ENCODE measurements at regions not wholly inside any gene's neighbourhood (a gene's known extent, or its start where the extent isn't known, plus 50 kb on each side); places are given as distances from the start of the nearest gene placed in this dataset.
"Not testable (repeated sequence)": the region's sequence is repeated elsewhere in the genome, so short reads cannot be mapped to it uniquely, and the experiment has no call there.

GRCh38 chr3:72069543-72069942, 284.6 kb upstream of the PROK2 start:
- DNase-seq = no peak

DNA sequence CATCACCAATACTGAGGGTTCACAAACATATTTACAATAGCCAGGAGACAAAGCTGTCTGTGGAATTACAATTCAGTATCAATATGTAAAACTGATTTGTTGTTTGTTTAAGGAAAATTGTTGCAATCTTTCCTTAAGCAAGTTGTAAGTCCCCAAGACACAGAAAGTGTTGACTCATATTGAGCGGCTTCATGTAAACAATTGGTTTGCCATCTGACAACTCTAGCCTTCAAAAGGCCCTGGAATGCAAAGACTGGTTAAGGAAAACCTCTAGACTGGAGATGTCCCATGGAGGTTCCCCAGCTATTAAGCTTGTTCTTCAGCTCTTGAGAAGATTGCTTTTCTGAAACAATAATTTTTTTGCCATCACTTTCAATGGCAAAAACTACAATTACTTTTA, 283.7 kb upstream of the PROK2 start:
- no peak for DNase-seq

DNA sequence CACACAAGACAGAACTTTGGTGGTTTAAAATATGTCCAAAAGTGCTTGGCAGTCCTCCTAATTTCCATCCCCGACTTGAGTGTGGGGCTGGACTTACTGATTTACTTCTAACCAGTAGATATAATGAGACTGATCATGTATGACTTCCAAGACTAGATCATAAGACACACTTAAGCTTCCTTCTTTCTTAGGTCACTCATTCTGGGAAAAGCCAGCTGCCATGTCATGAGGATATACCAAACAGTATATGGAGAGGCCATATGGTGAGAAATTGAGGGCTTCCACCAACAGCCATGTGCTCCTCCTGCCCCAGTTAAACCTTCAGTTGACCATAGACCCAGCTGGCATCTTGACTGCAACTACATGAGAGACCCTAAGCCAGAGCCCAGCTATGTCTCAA, 282.8 kb upstream of the PROK2 start:
- DNase-seq = no peak

DNA sequence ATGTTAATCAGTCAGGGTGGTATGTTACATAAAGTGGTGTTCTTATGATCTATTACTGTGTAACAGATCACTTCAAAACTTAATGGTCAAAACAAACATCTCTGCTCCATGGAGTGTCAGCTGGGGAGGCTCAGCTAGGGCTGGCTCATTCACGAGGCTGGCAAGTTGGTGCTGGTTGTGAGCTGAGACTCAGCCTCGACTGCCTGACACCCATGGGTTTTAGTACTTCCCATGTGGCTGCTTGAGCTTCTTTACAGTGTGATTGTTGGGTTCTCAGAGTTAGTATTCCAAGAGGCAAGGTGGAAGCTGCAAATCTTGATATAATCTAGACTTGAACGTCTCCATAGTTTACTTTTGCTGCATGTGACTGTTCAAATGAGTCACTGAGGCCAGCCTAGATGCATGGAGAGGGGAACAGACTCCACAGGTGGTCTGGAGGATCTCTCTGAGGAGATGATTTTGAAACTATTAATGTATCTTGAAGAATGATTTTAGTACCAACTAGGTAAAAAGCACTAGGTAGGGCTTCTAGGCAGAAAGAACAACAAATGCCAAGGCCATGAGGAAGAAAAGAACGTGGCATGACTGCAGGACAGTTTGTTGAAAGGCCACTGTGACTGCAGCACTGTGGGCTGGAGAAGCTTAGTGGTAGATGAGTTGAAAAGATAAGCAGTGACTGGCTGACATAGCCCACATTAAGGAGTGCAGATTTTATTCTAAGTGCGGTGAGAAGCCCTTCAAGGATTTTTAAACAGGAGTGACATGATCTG, 281.1 kb upstream of the PROK2 start:
- DNase-seq = no peak

- peak in 2 of 51 donors; percentile 25 to 32 for DNase-seq
These were observed 280.3 kb upstream of the PROK2 start for GRCh38 chr3:72065236-72065635.

- DNase-seq = not testable (repeated sequence)
These were observed 279.8 kb upstream of the PROK2 start for GRCh38 chr3:72064727-72065126.

GRCh38 chr3:72062017-72062416, 277.1 kb upstream of the PROK2 start:
- DNase-seq = no peak

GRCh38 chr3:72060447-72061034, 275.6 kb upstream of the PROK2 start:
- no peak for DNase-seq

- peak in 16 of 51 donors; percentile 1 to 38 (median 15) for DNase-seq
These were observed 273.6 kb upstream of the PROK2 start for GRCh38 chr3:72058493-72059081.

- no peak for DNase-seq
These were observed 270.5 kb upstream of the PROK2 start for GRCh38 chr3:72055436-72055835.

DNA sequence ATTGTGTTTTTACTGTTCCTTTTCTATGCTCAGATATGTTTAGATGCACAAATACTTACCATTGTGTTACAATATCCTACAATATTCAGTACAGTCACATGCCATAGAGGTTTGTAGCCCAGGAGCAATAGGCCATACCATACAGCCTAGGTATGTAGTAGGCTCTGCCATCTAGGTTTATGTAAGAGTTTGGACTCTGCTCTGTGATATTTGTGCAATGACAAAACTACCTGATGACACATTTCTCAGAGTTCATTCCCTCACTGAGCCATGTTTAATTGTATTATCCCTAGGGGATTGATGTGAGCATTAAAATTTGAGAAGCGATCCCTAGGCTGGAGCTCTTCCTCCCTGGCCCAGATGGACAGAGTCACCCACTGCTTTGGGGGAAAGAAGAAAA, 270.0 kb upstream of the PROK2 start:
- no peak for DNase-seq

DNA sequence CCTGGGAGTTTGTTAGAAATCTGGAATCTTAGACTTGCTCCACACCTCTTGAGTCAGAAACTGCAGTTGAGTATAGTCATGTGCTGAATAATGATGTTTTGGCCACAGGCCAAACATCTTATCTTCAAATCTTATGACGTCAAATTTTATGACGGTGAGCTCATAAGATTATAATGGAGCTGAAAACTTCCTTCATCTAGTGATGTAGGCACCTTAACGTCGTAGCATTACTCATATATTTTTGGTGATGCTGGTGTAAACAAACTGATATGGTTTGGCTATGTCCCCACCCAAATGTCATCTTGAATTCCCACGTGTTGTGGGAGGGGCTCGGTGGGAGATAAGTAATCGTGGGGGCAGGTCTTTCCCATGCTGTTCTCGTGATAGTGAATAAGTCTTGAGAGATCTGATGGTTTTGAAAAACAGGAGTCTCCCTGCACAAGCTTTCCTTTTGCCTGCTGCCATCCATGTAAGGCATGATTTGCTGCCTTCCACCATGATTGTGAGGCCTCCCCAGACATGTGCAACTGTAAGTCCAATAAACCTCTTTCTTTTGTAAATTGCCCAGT, 268.0 kb upstream of the PROK2 start:
- DNase-seq = no peak

DNA sequence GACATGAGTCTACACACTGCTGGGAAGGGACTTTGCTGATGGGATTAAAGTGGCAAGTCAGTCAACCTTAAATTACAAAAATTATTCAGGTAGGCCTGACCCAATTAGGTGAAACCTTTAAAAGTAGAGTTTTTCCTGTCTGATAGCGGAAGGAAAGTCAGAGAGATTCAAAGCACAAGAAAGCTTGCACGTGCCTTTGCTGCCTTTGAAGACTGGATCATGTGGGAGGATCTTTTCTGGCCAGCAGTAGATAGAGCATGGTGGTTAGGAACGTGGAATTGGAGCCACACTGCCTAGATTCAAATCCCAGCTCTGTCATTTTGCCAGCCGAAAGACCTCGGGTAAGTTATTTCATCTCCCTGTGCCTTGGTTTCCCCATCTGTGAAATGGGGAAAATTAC, 265.8 kb upstream of the PROK2 start:
- DNase-seq = no peak

- no peak for DNase-seq
These were observed 265.2 kb upstream of the PROK2 start for GRCh38 chr3:72050048-72050632.

GRCh38 chr3:72049300-72049699, 264.4 kb upstream of the PROK2 start:
- DNase-seq = no peak

DNA sequence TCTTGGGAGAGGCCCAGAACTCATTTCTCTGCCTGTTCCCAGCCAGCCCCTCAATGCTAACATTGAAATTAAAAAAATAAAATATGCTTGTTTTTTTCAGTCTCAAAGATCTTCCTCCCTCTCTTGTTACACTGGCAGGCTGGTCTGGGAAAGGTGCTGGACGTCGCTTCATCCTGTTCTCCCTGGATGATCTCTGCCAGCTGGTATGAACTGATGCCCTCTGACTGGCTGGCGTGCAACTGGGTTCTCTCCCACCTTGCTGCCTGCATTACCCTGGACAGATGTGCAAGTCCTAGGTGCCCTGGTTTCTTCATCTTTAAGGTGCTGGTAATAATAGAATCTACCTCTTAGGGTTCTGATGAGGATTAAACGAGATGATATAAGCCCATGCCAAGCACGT, 263.9 kb upstream of the PROK2 start:
- DNase-seq = no peak

GRCh38 chr3:72047221-72047871, 262.4 kb upstream of the PROK2 start:
- no peak for DNase-seq

DNA sequence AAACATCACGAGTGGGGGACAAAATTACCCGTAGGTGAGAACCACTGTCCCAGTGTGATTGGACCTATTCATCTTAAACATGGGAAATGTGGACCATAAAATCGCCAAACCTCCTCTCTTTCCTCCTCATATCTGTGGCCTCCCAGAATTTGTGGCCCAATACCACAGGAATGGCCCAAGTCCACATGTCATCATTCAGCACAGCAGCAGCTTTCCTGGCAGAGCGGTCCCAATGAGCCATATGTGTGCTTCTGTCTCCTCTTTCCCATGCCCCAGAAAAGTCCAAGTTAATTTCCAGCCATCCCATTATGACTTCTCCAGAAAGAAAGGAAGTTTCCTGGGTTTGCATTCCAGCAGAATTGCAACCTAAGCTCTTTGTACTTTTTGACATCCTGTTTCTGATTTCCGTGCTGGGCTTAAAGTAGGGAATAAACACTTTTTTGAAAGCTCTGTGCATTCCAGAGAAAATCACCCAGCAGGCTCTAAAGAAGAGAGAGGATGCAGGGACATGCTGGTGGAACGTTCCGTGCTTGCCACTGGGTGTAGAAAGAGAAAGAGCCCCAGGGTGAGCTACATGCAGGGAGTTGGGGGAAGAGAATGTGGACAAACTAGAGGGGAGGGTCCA, 259.4 kb upstream of the PROK2 start:
- DNase-seq = no peak

DNA sequence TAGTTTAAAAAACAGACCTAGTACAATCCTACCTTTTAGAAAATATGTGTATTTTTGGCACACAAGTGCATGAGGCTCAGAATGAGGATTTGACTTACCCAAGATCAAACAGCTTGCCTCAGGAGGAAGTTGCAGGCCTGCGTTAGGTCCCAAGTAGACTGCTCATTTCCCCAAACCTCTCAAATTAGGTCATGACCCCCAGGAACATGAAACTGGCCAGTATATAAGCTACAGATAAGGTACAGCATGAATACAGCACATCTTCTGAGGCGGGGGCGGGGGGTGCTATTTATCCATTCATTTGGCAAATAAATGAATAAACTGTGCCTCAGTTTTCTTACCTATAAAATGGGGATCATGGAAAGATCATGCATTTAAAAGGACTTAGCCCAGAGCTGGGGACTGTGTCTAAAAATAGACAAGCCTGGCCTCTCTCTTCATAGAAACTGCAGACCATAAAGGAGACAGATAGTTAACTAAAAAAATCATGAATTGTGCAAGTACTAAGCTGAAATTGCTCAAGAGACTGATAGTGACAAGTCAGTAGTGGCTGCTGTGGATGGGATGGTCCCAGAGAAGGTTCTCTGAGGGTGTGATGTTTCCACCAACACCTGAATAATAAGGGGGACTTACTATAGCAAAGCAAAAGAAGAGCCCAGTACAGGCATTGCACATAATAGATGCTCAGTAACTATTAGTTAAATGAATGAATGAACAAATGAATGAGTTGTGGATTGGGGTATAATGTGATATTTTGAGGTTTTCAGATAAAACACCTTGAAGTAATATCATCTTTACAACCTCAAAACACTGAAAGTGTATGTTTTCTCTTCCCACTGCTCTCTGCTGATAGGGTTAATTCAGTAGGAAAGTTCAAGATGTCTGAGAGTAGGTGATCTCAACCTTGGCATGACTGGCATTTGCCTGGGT, 258.5 kb upstream of the PROK2 start:
- DNase-seq = no peak
